H1 (cell line): ENCODE measurements at regions not wholly inside any gene's neighbourhood (a gene's known extent, or its start where the extent isn't known, plus 50 kb on each side); places are given as distances from the start of the nearest gene placed in this dataset.

Experiments used
- CTCF ChIA-PET: fragments of 300-600 bp; sonication (Branson Sonifier 250); formaldehyde crosslinking; loops from one replicate; lab custom pipeline; 2021; ENCODE audit not compliant: partially characterized antibody; lab: Charles Lee
- POLR2A ChIA-PET: fragments of 300-600 bp; sonication (Branson Sonifier 250); formaldehyde crosslinking; loops from one replicate; lab custom pipeline; 2021; ENCODE audit warnings: inconsistent platforms; ENCODE audit not compliant: partially characterized antibody; lab: Charles Lee
- DNase-seq, 2 experiments: peaks; one replicate each; pipeline versions ENCODE4 v3.0.0 to v3.0.0-alpha.2; 2010 to 2022; ENCODE audit warnings: low spot score in 2 of 2, low read depth in 1 of 2, mixed read lengths in 1 of 2
- FAIRE-seq: peaks from 2 replicates; lab custom pipeline; 2011; peaks lifted over from hg19 to GRCh38; lab: Jason Lieb, UNC
- H2AFZ ChIP-seq: 2 replicates; pipeline ENCODE4 v1.8.1; 2012; ENCODE audit warnings: low read length, inconsistent platforms
- H2AK5ac ChIP-seq: 2 replicates; pipeline ENCODE4 v1.6.1; 2013; ENCODE audit warnings: low read depth, low read length
- H2BK120ac ChIP-seq: replicated peaks from 2 replicates; pipeline ENCODE3; 2013; ENCODE audit warnings: low read depth, low read length, inconsistent platforms
- H2BK12ac ChIP-seq: 2 replicates; pipeline ENCODE4 v1.6.1; 2013; ENCODE audit warnings: low read depth, low read length
- H2BK15ac ChIP-seq: 2 replicates; pipeline ENCODE4 v1.6.1; 2013; ENCODE audit warnings: low read length
- H2BK20ac ChIP-seq: 2 replicates; pipeline ENCODE4 v1.6.1; 2013; ENCODE audit warnings: low read length
- H2BK5ac ChIP-seq: 2 replicates; pipeline ENCODE4 v1.6.1; 2013; ENCODE audit warnings: low read depth, low read length
- H3K14ac ChIP-seq: 2 replicates; pipeline ENCODE4 v1.6.1; 2013; ENCODE audit warnings: inconsistent platforms; ENCODE audit not compliant: insufficient read length
- H3K18ac ChIP-seq: 2 replicates; pipeline ENCODE4 v1.6.1; 2013; ENCODE audit warnings: low read length; ENCODE audit errors: extremely low read depth
- H3K23ac ChIP-seq: 2 replicates; pipeline ENCODE4 v1.6.1; 2013; ENCODE audit warnings: inconsistent platforms; ENCODE audit not compliant: insufficient read length
- H3K23me2 ChIP-seq: 2 replicates; pipeline ENCODE4 v1.6.1; 2013; ENCODE audit warnings: low read depth, low read length
- H3K27ac ChIP-seq: 2 replicates; pipeline ENCODE4 v1.6.1; 2011; ENCODE audit warnings: low read depth, low read length, inconsistent platforms
- H3K27me3 ChIP-seq, 4 experiments: replicated peaks in 1 of 4; 1 replicate in 1 of 4; 2 replicates in 3 of 4; pipeline versions ENCODE4 v1.6.1 to v1.8.1; 2011 to 2013; ENCODE audit warnings: low read length in 3 of 4, mild to moderate bottlenecking in 3 of 4, inconsistent platforms in 2 of 4, mixed read lengths in 2 of 4, moderate library complexity in 1 of 4; ENCODE audit not compliant: control insufficient read depth in 3 of 4, insufficient read depth in 3 of 4; ENCODE audit errors: extremely low read depth in 1 of 4
- H3K36me3 ChIP-seq, 4 experiments: 2 replicates each; pipeline versions ENCODE4 v1.6.1 to v1.8.1; 2011 to 2013; ENCODE audit warnings: mild to moderate bottlenecking in 4 of 4, low read length in 3 of 4, moderate library complexity in 2 of 4, control low read depth in 1 of 4, inconsistent platforms in 1 of 4; ENCODE audit not compliant: insufficient read depth in 4 of 4, control insufficient read depth in 2 of 4
- H3K4ac ChIP-seq: replicated peaks from 2 replicates; pipeline ENCODE3; 2013; ENCODE audit warnings: low read length, low read depth, mixed read lengths, inconsistent platforms; ENCODE audit not compliant: insufficient read length
- H3K4me1 ChIP-seq, 4 experiments: replicated peaks in 1 of 4; 1 replicate in 1 of 4; 2 replicates in 3 of 4; pipeline versions ENCODE4 v1.6.1 to v1.8.1; 2011 to 2013; ENCODE audit warnings: low read length in 3 of 4, inconsistent platforms in 2 of 4, mixed read lengths in 1 of 4; ENCODE audit not compliant: insufficient read depth in 4 of 4, control insufficient read depth in 3 of 4
- H3K4me2 ChIP-seq, 2 experiments: 2 replicates each; pipeline versions ENCODE4 v1.6.1 to v1.8.1; 2011 to 2013; ENCODE audit warnings: low read depth in 2 of 2, low read length in 2 of 2, control low read depth in 1 of 2, inconsistent platforms in 1 of 2, mild to moderate bottlenecking in 1 of 2; ENCODE audit not compliant: insufficient read depth in 1 of 2
- H3K4me3 ChIP-seq, 4 experiments: fragments of 200-600, 300-600 bp in 1 of 4; sonication (generic), shearing (Covaris generic), sonication (Bioruptor Twin) in 1 of 4; 2 replicates each; pipeline versions ENCODE4 v1.5.1 to v1.8.1; 2011 to 2016; ENCODE audit warnings: low read length in 4 of 4, low read depth in 3 of 4, control low read depth in 2 of 4, inconsistent platforms in 2 of 4, mild to moderate bottlenecking in 2 of 4, mixed read lengths in 1 of 4, moderate library complexity in 1 of 4; ENCODE audit not compliant: insufficient read depth in 2 of 4; ENCODE audit errors: extremely low read depth in 1 of 4
- H3K56ac ChIP-seq: replicated peaks from 2 replicates; pipeline ENCODE3; 2013; ENCODE audit warnings: low read depth, mild to moderate bottlenecking, mixed read lengths, low read length, inconsistent platforms; ENCODE audit not compliant: insufficient read length
- H3K79me1 ChIP-seq: 2 replicates; pipeline ENCODE4 v1.6.1; 2013; ENCODE audit warnings: low read depth, low read length, control low read depth
- H3K79me2 ChIP-seq, 2 experiments: 2 replicates each; pipeline versions ENCODE4 v1.6.1 to v1.8.1; 2012 to 2013; ENCODE audit warnings: low read length in 2 of 2, mild to moderate bottlenecking in 2 of 2, inconsistent platforms in 1 of 2; ENCODE audit not compliant: insufficient read depth in 2 of 2, control insufficient read depth in 1 of 2
- H3K9ac ChIP-seq, 4 experiments: replicated peaks in 1 of 4; 1 replicate in 1 of 4; 2 replicates in 3 of 4; pipeline versions ENCODE4 v1.6.1 to v1.8.1; 2011 to 2013; ENCODE audit warnings: low read depth in 3 of 4, low read length in 3 of 4, control low read depth in 2 of 4, mild to moderate bottlenecking in 2 of 4, moderate library complexity in 2 of 4, inconsistent platforms in 1 of 4; ENCODE audit errors: extremely low read depth in 1 of 4
- H3K9me3 ChIP-seq, 2 experiments: 2 replicates each; pipeline versions ENCODE4 v1.6.1 to v1.8.1; 2012 to 2013; ENCODE audit warnings: mild to moderate bottlenecking in 2 of 2, moderate library complexity in 2 of 2, control low read depth in 1 of 2, inconsistent platforms in 1 of 2, low read depth in 1 of 2, low read length in 1 of 2, mixed read lengths in 1 of 2; ENCODE audit not compliant: insufficient read depth in 2 of 2
- H4K20me1 ChIP-seq, 2 experiments: replicated peaks in 1 of 2; 2 replicates each; pipeline versions ENCODE3 to v1.8.1; 2011 to 2013; ENCODE audit warnings: inconsistent platforms in 2 of 2, low read length in 2 of 2, mild to moderate bottlenecking in 1 of 2; ENCODE audit not compliant: insufficient read depth in 2 of 2, control insufficient read depth in 1 of 2
- H4K5ac ChIP-seq: 2 replicates; pipeline ENCODE4 v1.6.1; 2013; ENCODE audit warnings: low read length, low read depth, mixed read lengths, inconsistent platforms; ENCODE audit not compliant: insufficient read length
- H4K8ac ChIP-seq: 2 replicates; pipeline ENCODE4 v1.8.0; 2013; ENCODE audit warnings: mild to moderate bottlenecking, moderate library complexity, low read length, inconsistent platforms; ENCODE audit not compliant: insufficient read depth; ENCODE audit errors: extremely low read depth
- H4K91ac ChIP-seq: replicated peaks from 2 replicates; pipeline ENCODE3; 2013; ENCODE audit warnings: low read length, mixed read lengths, inconsistent platforms; ENCODE audit not compliant: insufficient read length
- ATF2 ChIP-seq: IDR thresholded peaks from 2 replicates; pipeline ENCODE4 v1.6.1; 2012; ENCODE audit warnings: low read length, inconsistent platforms
- BACH1 ChIP-seq: IDR thresholded peaks from 2 replicates; pipeline ENCODE4 v1.6.1; 2012; ENCODE audit warnings: low read length, improper control_type of control experiment
- BCL11A ChIP-seq, 2 experiments: IDR thresholded peaks; one replicate each; pipeline ENCODE4 v1.6.1; 2011; ENCODE audit warnings: low read depth in 2 of 2, low read length in 2 of 2, mild to moderate bottlenecking in 2 of 2
- NANOG ChIP-seq: IDR thresholded peaks from 2 replicates; pipeline ENCODE4 v1.6.1; 2011; ENCODE audit warnings: low read length, low read depth, mild to moderate bottlenecking, inconsistent platforms; ENCODE audit not compliant: insufficient read depth, poor library complexity, severe bottlenecking
- RXRA ChIP-seq: IDR thresholded peaks from 2 replicates; pipeline ENCODE4 v1.6.1; 2011; ENCODE audit warnings: low read depth, mild to moderate bottlenecking, low read length, moderate library complexity; ENCODE audit not compliant: insufficient read depth
- WGBS, 2 experiments: shearing (Covaris generic) in 1 of 2; methylation state at CpG; one replicate each; pipeline versions ENCODE4 v1.1.6 to v1.1.7; 2013 to 2015; ENCODE audit warnings: low lambda C conversion rate in 2 of 2, mixed read lengths in 2 of 2, inconsistent platforms in 1 of 2, low coverage in 1 of 2, missing lambda C conversion rate in 1 of 2; ENCODE audit not compliant: insufficient replicate concordance in 2 of 2, insufficient coverage in 1 of 2, insufficient read length in 1 of 2; ENCODE audit errors: extremely low coverage in 1 of 2, missing lambda C conversion rate in 1 of 2; 5-methylcytosine and 5-hydroxymethylcytosine counted together

GRCh38 chr11:116348226-116348625 is 424.6 kb downstream of the BUD13 start:
- H3K4me1 ChIP-seq = no peaks in the 10 kb centered on the region
- H4K91ac ChIP-seq = no peak overlapping the region
- H3K27me3 ChIP-seq = no peaks in the 10 kb centered on the region
- no peak overlapping the region for H2BK120ac ChIP-seq
- H3K56ac ChIP-seq = no peak overlapping the region
- no peaks in the 10 kb centered on the region for H3K23me2 ChIP-seq
- H4K20me1 ChIP-seq = no peaks in the 10 kb centered on the region
- FAIRE-seq = no peak
- H3K79me1 ChIP-seq = peaks cover 2% of the 10 kb centered on the region; the same call in 1 of the 2 replicates
- H3K4me2 ChIP-seq = no peak overlapping the region
- H3K14ac ChIP-seq = no peak overlapping the region
- H4K8ac ChIP-seq = no peak overlapping the region
- no peak for DNase-seq
- no peak overlapping the region for H4K5ac ChIP-seq
- H3K9ac ChIP-seq = no peak overlapping the region
- no peak overlapping the region for H2BK20ac ChIP-seq
- no peak overlapping the region for H3K18ac ChIP-seq
- peaks cover 0 to 12% of the 10 kb centered on the region in 2 experiments; a peak in 1 of 4 replicates for H3K9me3 ChIP-seq
- H2AK5ac ChIP-seq = no peak overlapping the region
- CTCF ChIA-PET = interaction anchor here (0.6 to 3.5 kb wide), 2 partner anchors 10 to 21 kb away, joined by 3 to 19 read pairs; no protein-coding TSS in a partner anchor
- H2BK12ac ChIP-seq = no peak overlapping the region
- no peak overlapping the region for H2BK5ac ChIP-seq
- H3K23ac ChIP-seq = no peak overlapping the region
- H3K4me3 ChIP-seq = no peak overlapping the region
- no peak overlapping the region for H3K27ac ChIP-seq
- 90% methylated on average over 1 of the region's 1 CpG; no CpG with 5 or more reads in 1 of the 2 experiments for WGBS, 2 experiments
- TF ChIP-seq ATF2 = no peak
- no peak for TF ChIP-seq BCL11A (IDR thresholded peaks at IDR 0.05; ENCODE audit: low read depth in 2 of 2, low read length in 2 of 2)
- no peak for TF ChIP-seq NANOG
- no peak for TF ChIP-seq BACH1
- no peak for TF ChIP-seq RXRA
- no peaks in the 10 kb centered on the region for H3K79me2 ChIP-seq
- H2BK15ac ChIP-seq = no peak overlapping the region
- no peaks in the 10 kb centered on the region for H3K36me3 ChIP-seq
- POLR2A ChIA-PET = no interaction called here
- no peak overlapping the region for H3K4ac ChIP-seq
- H2AFZ ChIP-seq = no peak overlapping the region
